PFSK-1 (cell line): ENCODE measurements at regions not wholly inside any gene's neighbourhood (a gene's known extent, or its start where the extent isn't known, plus 50 kb on each side); places are given as distances from the start of the nearest gene placed in this dataset.

Source experiments
- FOXP2 ChIP-seq: optimal IDR thresholded peaks from 2 replicates; pipeline ENCODE3; 2011; ENCODE audit warnings: borderline replicate concordance, control low read depth, inconsistent platforms; ENCODE audit not compliant: insufficient read depth; ENCODE audit errors: extremely low read length, extremely low read depth
- POLR2AphosphoS5 ChIP-seq: IDR thresholded peaks from 2 replicates; pipeline ENCODE4 v1.6.1; 2012; ENCODE audit warnings: low read depth, mild to moderate bottlenecking, control low read depth, low read length, moderate library complexity
- REST ChIP-seq, 2 experiments: IDR thresholded peaks; 2 replicates each; pipeline versions ENCODE4 v1.6.1 to v1.8.0; 2011 to 2012; ENCODE audit warnings: low read depth in 2 of 2, low read length in 2 of 2, control low read depth in 1 of 2, inconsistent platforms in 1 of 2, mild to moderate bottlenecking in 1 of 2, moderate library complexity in 1 of 2; ENCODE audit not compliant: insufficient read depth in 1 of 2
- SIN3A ChIP-seq: IDR thresholded peaks from 2 replicates; pipeline ENCODE4 v1.6.1; 2012; ENCODE audit warnings: mild to moderate bottlenecking, low read length, moderate library complexity, borderline replicate concordance; ENCODE audit not compliant: insufficient read depth
- TAF1 ChIP-seq: IDR thresholded peaks from 2 replicates; pipeline ENCODE4 v1.6.1; 2012; ENCODE audit warnings: low read length, control low read depth, borderline replicate concordance; ENCODE audit not compliant: insufficient read depth

- TF ChIP-seq POLR2AphosphoS5 (no peak), TAF1 (no peak), FOXP2 (no peak), SIN3A (no peak), REST (IDR thresholded peaks at IDR 0.05; ENCODE audit: insufficient read depth in 1 of 2, low read depth in 2 of 2, low read length in 2 of 2) (no peak)
Measured at GRCh38 chr6:6411115-6411514, 90.7 kb upstream of the F13A1 start.

- TF ChIP-seq FOXP2 (no peak), REST (IDR thresholded peaks at IDR 0.05; ENCODE audit: insufficient read depth in 1 of 2, low read depth in 2 of 2, low read length in 2 of 2) (no peak), TAF1 (no peak), POLR2AphosphoS5 (no peak), SIN3A (no peak)
Measured at GRCh38 chr6:6412221-6412620, 91.8 kb upstream of the F13A1 start.

- no peak for TF ChIP-seq POLR2AphosphoS5
- TF ChIP-seq TAF1, result no peak
- TF ChIP-seq FOXP2, result no peak
- no peak for TF ChIP-seq SIN3A
- TF ChIP-seq REST (IDR thresholded peaks at IDR 0.05; ENCODE audit: insufficient read depth in 1 of 2, low read depth in 2 of 2, low read length in 2 of 2), result no peak
Measured at GRCh38 chr6:6412700-6413099, 92.2 kb upstream of the F13A1 start.

GRCh38 chr6:6414931-6415330, 94.5 kb upstream of the F13A1 start:
- no peak for TF ChIP-seq REST (IDR thresholded peaks at IDR 0.05; ENCODE audit: insufficient read depth in 1 of 2, low read depth in 2 of 2, low read length in 2 of 2)
- no peak for TF ChIP-seq TAF1
- no peak for TF ChIP-seq POLR2AphosphoS5
- TF ChIP-seq SIN3A, result no peak
- TF ChIP-seq FOXP2, result no peak

GRCh38 chr6:6417475-6417874, 97.0 kb upstream of the F13A1 start:
- TF ChIP-seq FOXP2 (no peak), TAF1 (no peak), SIN3A (no peak), POLR2AphosphoS5 (no peak)
